DMS153 treated with DMSO at 0.1 percent for 48 hours (cell line): ENCODE measurements at regions not wholly inside any gene's neighbourhood (a gene's known extent, or its start where the extent isn't known, plus 50 kb on each side); places are given as distances from the start of the nearest gene placed in this dataset.
A peak's percentile ranks its signal among the peaks of the same experiment; 100 is the strongest.
"Not testable (repeated sequence)": the region's sequence is repeated elsewhere in the genome, so short reads cannot be mapped to it uniquely, and the experiment has no call there.

Experiments used
- DNase-seq: peaks from one replicate; lab custom pipeline; 2025; ENCODE audit not compliant: unreplicated experiment; lab: John Stamatoyannopoulos, UW

- no peak for DNase-seq
Observed at GRCh38 chr6:77010931-77011542, 452.3 kb downstream of the HTR1B start.

- DNase-seq, result no peak
Observed at GRCh38 chr6:76992553-76992952, 470.7 kb downstream of the HTR1B start.

- DNase-seq, result no peak
Observed at GRCh38 chr6:76984572-76984971, 478.7 kb downstream of the HTR1B start.

- no peak for DNase-seq
Observed at GRCh38 chr6:76982476-76983199, 480.7 kb downstream of the HTR1B start.

GRCh38 chr6:76972474-76972873 lies 490.8 kb downstream of the HTR1B start:
- no peak for DNase-seq

- not testable (repeated sequence) for DNase-seq
Observed at GRCh38 chr6:76959177-76959576, 504.1 kb downstream of the HTR1B start.

GRCh38 chr6:76942203-76942966 lies 520.9 kb downstream of the HTR1B start:
- no peak for DNase-seq

- DNase-seq, result no peak
Observed at GRCh38 chr6:76940191-76940590, 523.1 kb downstream of the HTR1B start.

GRCh38 chr6:76914737-76915136 lies 548.6 kb downstream of the HTR1B start:
- no peak for DNase-seq

GRCh38 chr6:76905541-76905940 lies 557.8 kb downstream of the HTR1B start:
- DNase-seq, result not testable (repeated sequence)

GRCh38 chr6:76892542-76892941 lies 570.7 kb downstream of the HTR1B start:
- no peak for DNase-seq

- no peak for DNase-seq
Observed at GRCh38 chr6:76888351-76888750, 574.9 kb downstream of the HTR1B start.

- no peak for DNase-seq
Observed at GRCh38 chr6:76886900-76887299, 576.4 kb downstream of the HTR1B start.

- no peak for DNase-seq
Observed at GRCh38 chr6:76885861-76886301, 577.4 kb downstream of the HTR1B start.

- DNase-seq, result no peak
Observed at GRCh38 chr6:76881414-76881813, 581.9 kb downstream of the HTR1B start.

GRCh38 chr6:76876922-76877553 lies 586.3 kb downstream of the HTR1B start:
- peak; percentile 91 for DNase-seq

GRCh38 chr6:76876430-76876829 lies 586.9 kb downstream of the HTR1B start:
- not testable (repeated sequence) for DNase-seq

- no peak for DNase-seq
Observed at GRCh38 chr6:76867182-76867581, 596.1 kb downstream of the HTR1B start.

GRCh38 chr6:76866091-76866915 lies 597.0 kb downstream of the HTR1B start:
- DNase-seq, result no peak

GRCh38 chr6:76862936-76863335 lies 600.4 kb downstream of the HTR1B start:
- DNase-seq, result no peak

GRCh38 chr6:76861403-76861802 lies 601.9 kb downstream of the HTR1B start:
- peak; percentile 6 for DNase-seq
